Liver (tissue), 3 donors: ENCODE measurements at regions not wholly inside any gene's neighbourhood (a gene's known extent, or its start where the extent isn't known, plus 50 kb on each side); places are given as distances from the start of the nearest gene placed in this dataset.

Experiments used
- EGR1 ChIP-seq, 2 donors: IDR thresholded peaks; 2 replicates each; pipeline ENCODE4 v1.6.1; 2016 to 2018; ENCODE audit warnings: antibody characterized with exemption in 2 of 2, low read depth in 2 of 2
- FOXA1 ChIP-seq: IDR thresholded peaks from 2 replicates; pipeline ENCODE4 v1.6.1; 2016; ENCODE audit warnings: antibody characterized with exemption
- GABPA ChIP-seq, 2 donors: IDR thresholded peaks in 1 of 2; conservative IDR thresholded peaks in 1 of 2; 2 replicates each; pipeline ENCODE4 v1.6.1; 2016; ENCODE audit warnings: antibody characterized with exemption in 2 of 2, mild to moderate bottlenecking in 1 of 2, moderate library complexity in 1 of 2
- HNF4G ChIP-seq: IDR thresholded peaks from 2 replicates; pipeline ENCODE4 v1.6.1; 2016; ENCODE audit warnings: antibody characterized with exemption
- JUND ChIP-seq, 2 donors: IDR thresholded peaks; 2 replicates each; pipeline ENCODE4 v1.6.1; 2016; ENCODE audit warnings: antibody characterized with exemption in 2 of 2
- RAD21 ChIP-seq, 2 donors: IDR thresholded peaks; 2 replicates each; pipeline ENCODE4 v1.6.1; 2016; ENCODE audit warnings: antibody characterized with exemption in 2 of 2, mild to moderate bottlenecking in 2 of 2
- SP1 ChIP-seq: IDR thresholded peaks from 2 replicates; pipeline ENCODE4 v1.6.1; 2018; ENCODE audit warnings: antibody characterized with exemption, mild to moderate bottlenecking
- YY1 ChIP-seq: IDR thresholded peaks from 2 replicates; pipeline ENCODE4 v1.6.1; 2016; ENCODE audit warnings: antibody characterized with exemption, mild to moderate bottlenecking
- TF ChIP-seq, protein P1 (sequence below): IDR thresholded peaks from 2 replicates; pipeline ENCODE4 v1.6.1; 2016; ENCODE audit warnings: antibody characterized with exemption
- TF ChIP-seq, protein P2 (sequence below): fragments of 150-350 bp; IDR thresholded peaks from 2 replicates; pipeline ENCODE4 v1.5.1; 2017; ENCODE audit warnings: improper control_type of control experiment, low read depth, low read length; ENCODE audit not compliant: missing input control
- TF ChIP-seq, protein P3 (sequence below): IDR thresholded peaks from 2 replicates; pipeline ENCODE4 v1.6.1; 2016; ENCODE audit warnings: antibody characterized with exemption
- TF ChIP-seq, protein P4 (sequence below): IDR thresholded peaks from 2 replicates; pipeline ENCODE4 v1.6.1; 2016; ENCODE audit warnings: antibody characterized with exemption, mild to moderate bottlenecking
- donor health status: healthy.
- donor health status: healthy.

DNA sequence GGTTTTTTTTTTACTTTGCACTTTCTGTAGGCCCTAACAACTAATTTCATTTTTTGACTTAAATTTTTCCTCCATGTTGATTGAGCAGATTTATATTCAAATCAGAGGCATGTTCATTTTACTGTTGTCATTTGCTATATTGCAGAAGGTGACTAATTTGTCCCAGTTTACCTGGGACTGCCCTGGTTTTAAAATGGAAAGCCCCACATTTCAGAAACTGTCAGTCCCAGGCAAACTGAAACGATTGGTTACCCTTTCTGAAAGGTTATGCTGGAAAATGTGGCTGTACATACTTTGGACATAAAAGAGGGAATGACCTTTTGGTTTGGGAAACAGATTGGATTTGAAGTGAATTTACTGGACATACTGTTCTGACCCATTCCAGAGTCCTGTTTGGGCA, 160.0 kb downstream of the SPCS3 start:
- TF ChIP-seq, protein P1, sequence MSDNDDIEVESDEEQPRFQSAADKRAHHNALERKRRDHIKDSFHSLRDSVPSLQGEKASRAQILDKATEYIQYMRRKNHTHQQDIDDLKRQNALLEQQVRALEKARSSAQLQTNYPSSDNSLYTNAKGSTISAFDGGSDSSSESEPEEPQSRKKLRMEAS: no peak
- TF ChIP-seq, protein P2, sequence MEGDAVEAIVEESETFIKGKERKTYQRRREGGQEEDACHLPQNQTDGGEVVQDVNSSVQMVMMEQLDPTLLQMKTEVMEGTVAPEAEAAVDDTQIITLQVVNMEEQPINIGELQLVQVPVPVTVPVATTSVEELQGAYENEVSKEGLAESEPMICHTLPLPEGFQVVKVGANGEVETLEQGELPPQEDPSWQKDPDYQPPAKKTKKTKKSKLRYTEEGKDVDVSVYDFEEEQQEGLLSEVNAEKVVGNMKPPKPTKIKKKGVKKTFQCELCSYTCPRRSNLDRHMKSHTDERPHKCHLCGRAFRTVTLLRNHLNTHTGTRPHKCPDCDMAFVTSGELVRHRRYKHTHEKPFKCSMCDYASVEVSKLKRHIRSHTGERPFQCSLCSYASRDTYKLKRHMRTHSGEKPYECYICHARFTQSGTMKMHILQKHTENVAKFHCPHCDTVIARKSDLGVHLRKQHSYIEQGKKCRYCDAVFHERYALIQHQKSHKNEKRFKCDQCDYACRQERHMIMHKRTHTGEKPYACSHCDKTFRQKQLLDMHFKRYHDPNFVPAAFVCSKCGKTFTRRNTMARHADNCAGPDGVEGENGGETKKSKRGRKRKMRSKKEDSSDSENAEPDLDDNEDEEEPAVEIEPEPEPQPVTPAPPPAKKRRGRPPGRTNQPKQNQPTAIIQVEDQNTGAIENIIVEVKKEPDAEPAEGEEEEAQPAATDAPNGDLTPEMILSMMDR: no peak
- TF ChIP-seq SP1 (no peak), RAD21 (IDR thresholded peaks at IDR 0.05) (no peak), JUND (IDR thresholded peaks at IDR 0.05) (no peak), GABPA (IDR thresholded peaks at IDR 0.05 in 1 of 2, conservative IDR thresholded peaks at IDR 0.05 in 1 of 2) (no peak), YY1 (no peak), EGR1 (IDR thresholded peaks at IDR 0.05; ENCODE audit: low read depth in 2 of 2) (no peak), FOXA1 (no peak), HNF4G (no peak)
- TF ChIP-seq, protein P3, sequence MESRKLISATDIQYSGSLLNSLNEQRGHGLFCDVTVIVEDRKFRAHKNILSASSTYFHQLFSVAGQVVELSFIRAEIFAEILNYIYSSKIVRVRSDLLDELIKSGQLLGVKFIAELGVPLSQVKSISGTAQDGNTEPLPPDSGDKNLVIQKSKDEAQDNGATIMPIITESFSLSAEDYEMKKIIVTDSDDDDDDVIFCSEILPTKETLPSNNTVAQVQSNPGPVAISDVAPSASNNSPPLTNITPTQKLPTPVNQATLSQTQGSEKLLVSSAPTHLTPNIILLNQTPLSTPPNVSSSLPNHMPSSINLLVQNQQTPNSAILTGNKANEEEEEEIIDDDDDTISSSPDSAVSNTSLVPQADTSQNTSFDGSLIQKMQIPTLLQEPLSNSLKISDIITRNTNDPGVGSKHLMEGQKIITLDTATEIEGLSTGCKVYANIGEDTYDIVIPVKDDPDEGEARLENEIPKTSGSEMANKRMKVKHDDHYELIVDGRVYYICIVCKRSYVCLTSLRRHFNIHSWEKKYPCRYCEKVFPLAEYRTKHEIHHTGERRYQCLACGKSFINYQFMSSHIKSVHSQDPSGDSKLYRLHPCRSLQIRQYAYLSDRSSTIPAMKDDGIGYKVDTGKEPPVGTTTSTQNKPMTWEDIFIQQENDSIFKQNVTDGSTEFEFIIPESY: no peak
- TF ChIP-seq, protein P4, sequence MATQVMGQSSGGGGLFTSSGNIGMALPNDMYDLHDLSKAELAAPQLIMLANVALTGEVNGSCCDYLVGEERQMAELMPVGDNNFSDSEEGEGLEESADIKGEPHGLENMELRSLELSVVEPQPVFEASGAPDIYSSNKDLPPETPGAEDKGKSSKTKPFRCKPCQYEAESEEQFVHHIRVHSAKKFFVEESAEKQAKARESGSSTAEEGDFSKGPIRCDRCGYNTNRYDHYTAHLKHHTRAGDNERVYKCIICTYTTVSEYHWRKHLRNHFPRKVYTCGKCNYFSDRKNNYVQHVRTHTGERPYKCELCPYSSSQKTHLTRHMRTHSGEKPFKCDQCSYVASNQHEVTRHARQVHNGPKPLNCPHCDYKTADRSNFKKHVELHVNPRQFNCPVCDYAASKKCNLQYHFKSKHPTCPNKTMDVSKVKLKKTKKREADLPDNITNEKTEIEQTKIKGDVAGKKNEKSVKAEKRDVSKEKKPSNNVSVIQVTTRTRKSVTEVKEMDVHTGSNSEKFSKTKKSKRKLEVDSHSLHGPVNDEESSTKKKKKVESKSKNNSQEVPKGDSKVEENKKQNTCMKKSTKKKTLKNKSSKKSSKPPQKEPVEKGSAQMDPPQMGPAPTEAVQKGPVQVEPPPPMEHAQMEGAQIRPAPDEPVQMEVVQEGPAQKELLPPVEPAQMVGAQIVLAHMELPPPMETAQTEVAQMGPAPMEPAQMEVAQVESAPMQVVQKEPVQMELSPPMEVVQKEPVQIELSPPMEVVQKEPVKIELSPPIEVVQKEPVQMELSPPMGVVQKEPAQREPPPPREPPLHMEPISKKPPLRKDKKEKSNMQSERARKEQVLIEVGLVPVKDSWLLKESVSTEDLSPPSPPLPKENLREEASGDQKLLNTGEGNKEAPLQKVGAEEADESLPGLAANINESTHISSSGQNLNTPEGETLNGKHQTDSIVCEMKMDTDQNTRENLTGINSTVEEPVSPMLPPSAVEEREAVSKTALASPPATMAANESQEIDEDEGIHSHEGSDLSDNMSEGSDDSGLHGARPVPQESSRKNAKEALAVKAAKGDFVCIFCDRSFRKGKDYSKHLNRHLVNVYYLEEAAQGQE: no peak
